ENCODE measurements at regions not wholly inside any gene's neighbourhood (a gene's known extent, or its start where the extent isn't known, plus 50 kb on each side); places are given as distances from the start of the nearest gene placed in this dataset.
A peak's percentile ranks its signal among the peaks of the same experiment; 100 is the strongest.
"Not testable (repeated sequence)": the region's sequence is repeated elsewhere in the genome, so short reads cannot be mapped to it uniquely, and the experiment has no call there.

GRCh38 chr1:193909406-193910082 is 723.1 kb upstream of the B3GALT2 start:
- Mint-ChIP-seq H3K27ac (no peak overlapping the region), H3K4me3 (no peak overlapping the region), H3K4me1 (ENCODE audit: low read depth) (peaks cover 15% of the 10 kb centered on the region), H3K27me3 (ENCODE audit: insufficient read depth) (no peaks in the 10 kb centered on the region), H3K9me3 (no peaks in the 10 kb centered on the region; the same call in 1 of the 2 replicates), H3K36me3 (ENCODE audit: low read depth) (no peaks in the 10 kb centered on the region)
- DNase-seq = no peak
- no peak for TF ChIP-seq CTCF (IDR thresholded peaks at IDR 0.05)

- H3K9me3 Mint-ChIP-seq = no peaks in the 10 kb centered on the region; the same call in 1 of the 2 replicates
- no peaks in the 10 kb centered on the region for H3K27me3 Mint-ChIP-seq (ENCODE audit: insufficient read depth)
- peak overlapping the region; percentile 36 for H3K27ac Mint-ChIP-seq
- TF ChIP-seq CTCF (IDR thresholded peaks at IDR 0.05) = no peak
- DNase-seq = peak; percentile 69
- peak overlapping the region; percentile 13; the same call in 1 of the 2 replicates for H3K4me3 Mint-ChIP-seq
- H3K36me3 Mint-ChIP-seq (ENCODE audit: low read depth) = no peaks in the 10 kb centered on the region
- peaks cover 15% of the 10 kb centered on the region for H3K4me1 Mint-ChIP-seq (ENCODE audit: low read depth)
Observed at GRCh38 chr1:193905288-193906085, 719.1 kb upstream of the B3GALT2 start.

- peaks cover 4% of the 10 kb centered on the region; the same call in 1 of the 2 replicates for H3K9me3 Mint-ChIP-seq
- H3K27me3 Mint-ChIP-seq (ENCODE audit: insufficient read depth) = no peaks in the 10 kb centered on the region
- no peak overlapping the region for H3K27ac Mint-ChIP-seq
- no peak for TF ChIP-seq CTCF (IDR thresholded peaks at IDR 0.05)
- H3K36me3 Mint-ChIP-seq (ENCODE audit: low read depth) = peaks cover 4% of the 10 kb centered on the region; the same call in 1 of the 2 replicates
- no peak for DNase-seq
- no peak overlapping the region for H3K4me3 Mint-ChIP-seq
- no peaks in the 10 kb centered on the region for H3K4me1 Mint-ChIP-seq (ENCODE audit: low read depth)
Observed at GRCh38 chr1:193891788-193892187, 705.4 kb upstream of the B3GALT2 start.

GRCh38 chr1:193890935-193891334 is 704.5 kb upstream of the B3GALT2 start:
- H3K27ac Mint-ChIP-seq = no peak overlapping the region
- H3K36me3 Mint-ChIP-seq (ENCODE audit: low read depth) = peaks cover 4% of the 10 kb centered on the region; the same call in 1 of the 2 replicates
- H3K27me3 Mint-ChIP-seq (ENCODE audit: insufficient read depth) = no peaks in the 10 kb centered on the region
- H3K4me1 Mint-ChIP-seq (ENCODE audit: low read depth) = no peaks in the 10 kb centered on the region
- H3K9me3 Mint-ChIP-seq = peaks cover 4% of the 10 kb centered on the region; the same call in 1 of the 2 replicates
- TF ChIP-seq CTCF (IDR thresholded peaks at IDR 0.05) = no peak
- no peak overlapping the region for H3K4me3 Mint-ChIP-seq
- DNase-seq = no peak

- TF ChIP-seq CTCF (IDR thresholded peaks at IDR 0.05) = no peak
- no peak overlapping the region for H3K27ac Mint-ChIP-seq
- H3K27me3 Mint-ChIP-seq (ENCODE audit: insufficient read depth) = no peaks in the 10 kb centered on the region
- DNase-seq = no peak
- peaks cover 4% of the 10 kb centered on the region; the same call in 1 of the 2 replicates for H3K36me3 Mint-ChIP-seq (ENCODE audit: low read depth)
- no peak overlapping the region for H3K4me3 Mint-ChIP-seq
- H3K4me1 Mint-ChIP-seq (ENCODE audit: low read depth) = no peaks in the 10 kb centered on the region
- H3K9me3 Mint-ChIP-seq = peaks cover 4% of the 10 kb centered on the region; the same call in 1 of the 2 replicates
Observed at GRCh38 chr1:193884848-193885558, 698.6 kb upstream of the B3GALT2 start.

GRCh38 chr1:193877920-193878319 is 691.5 kb upstream of the B3GALT2 start:
- not testable (repeated sequence) for H3K27ac Mint-ChIP-seq; DNase-seq; H3K36me3 Mint-ChIP-seq (ENCODE audit: low read depth); H3K4me1 Mint-ChIP-seq (ENCODE audit: low read depth); H3K27me3 Mint-ChIP-seq (ENCODE audit: insufficient read depth); H3K4me3 Mint-ChIP-seq
- peaks cover 41% of the 10 kb centered on the region for H3K9me3 Mint-ChIP-seq
